GM12892 (cell line): ENCODE measurements at regions not wholly inside any gene's neighbourhood (a gene's known extent, or its start where the extent isn't known, plus 50 kb on each side); places are given as distances from the start of the nearest gene placed in this dataset.

Source experiments
- POLR2A ChIP-seq: IDR thresholded peaks from 2 replicates; pipeline ENCODE4 v1.6.1; 2011; ENCODE audit warnings: low read depth, low read length, control low read depth
- POLR2AphosphoS5 ChIP-seq: IDR thresholded peaks from 2 replicates; pipeline ENCODE4 v1.6.1; 2011; ENCODE audit warnings: low read depth, low read length, control low read depth
- TAF1 ChIP-seq: IDR thresholded peaks from 2 replicates; pipeline ENCODE4 v1.6.1; 2011; ENCODE audit warnings: low read depth, mild to moderate bottlenecking, control low read depth, low read length, borderline replicate concordance

- TF ChIP-seq POLR2A (no peak), POLR2AphosphoS5 (no peak), TAF1 (no peak)
Measured at GRCh38 chr7:32131091-32131490, 60.9 kb upstream of the PDE1C start.
